DND-41 (cell line): ENCODE measurements at regions not wholly inside any gene's neighbourhood (a gene's known extent, or its start where the extent isn't known, plus 50 kb on each side); places are given as distances from the start of the nearest gene placed in this dataset.

Experiments used
- CTCF ChIP-seq: IDR thresholded peaks from 2 replicates; pipeline ENCODE4 v1.5.1; 2012; ENCODE audit warnings: borderline replicate concordance, low read length, moderate library complexity, mild to moderate bottlenecking; ENCODE audit not compliant: poor library complexity, severe bottlenecking; ENCODE audit errors: extremely low read depth
- EZH2 ChIP-seq: IDR thresholded peaks from 3 replicates; pipeline ENCODE4 v1.6.1; 2012; ENCODE audit warnings: borderline replicate concordance, low read depth, mild to moderate bottlenecking, moderate library complexity, low read length, inconsistent platforms; ENCODE audit not compliant: severe bottlenecking

DNA sequence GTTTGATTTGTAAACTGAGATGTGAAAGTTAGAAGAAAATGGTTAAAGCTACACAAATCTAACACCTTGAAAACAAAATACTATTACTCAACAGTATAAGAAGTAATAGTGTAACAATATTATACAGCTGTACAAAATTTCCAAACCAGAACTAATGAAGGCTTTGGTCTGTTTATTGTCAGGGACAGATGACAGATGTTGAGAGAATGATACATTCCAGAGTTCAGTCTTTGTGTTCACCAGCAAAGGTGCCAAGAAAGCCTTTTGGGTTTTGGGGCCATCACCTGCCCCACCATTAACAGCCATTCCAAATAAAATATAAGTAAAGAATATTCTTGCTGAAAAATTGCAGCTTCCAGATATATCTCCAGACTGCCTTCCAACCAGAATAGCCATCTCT is 439.3 kb downstream of the PCDH20 start:
- TF ChIP-seq EZH2: no peak
- TF ChIP-seq CTCF: no peak
